Chondrocyte (in vitro differentiated cells): ENCODE measurements at regions not wholly inside any gene's neighbourhood (a gene's known extent, or its start where the extent isn't known, plus 50 kb on each side); places are given as distances from the start of the nearest gene placed in this dataset.

ENCODE experiments used
- DNase-seq: peaks from one replicate; pipeline ENCODE4 v3.0.0; 2021; ENCODE audit warnings: mixed read lengths, low spot score
- H3K27ac Mint-ChIP-seq: one replicate; pipeline ENCODE4 v1.8.0; 2021; ENCODE audit warnings: mild to moderate bottlenecking, moderate library complexity, mixed read lengths; ENCODE audit not compliant: unreplicated experiment
- H3K27me3 Mint-ChIP-seq: 2 replicates; pipeline ENCODE4 v1.8.0; 2021; ENCODE audit warnings: low read depth, mixed read lengths
- H3K36me3 Mint-ChIP-seq: 2 replicates; pipeline ENCODE4 v1.8.0; 2021; ENCODE audit warnings: low read depth, mixed read lengths
- H3K4me1 Mint-ChIP-seq: 2 replicates; pipeline ENCODE4 v1.8.0; 2021; ENCODE audit warnings: low read depth, mild to moderate bottlenecking, mixed read lengths
- H3K4me3 Mint-ChIP-seq: one replicate; pipeline ENCODE4 v1.8.0; 2021; ENCODE audit warnings: mild to moderate bottlenecking, moderate library complexity, mixed read lengths; ENCODE audit not compliant: unreplicated experiment
- H3K9me3 Mint-ChIP-seq: 2 replicates; pipeline ENCODE4 v1.8.0; 2021; ENCODE audit warnings: low read depth, mixed read lengths
- TF ChIP-seq, protein P1 (sequence below): fragments of 200-600 bp; sonication (generic); IDR thresholded peaks from 2 replicates; pipeline ENCODE4 v1.5.0; 2021; ENCODE audit warnings: antibody characterized with exemption, mild to moderate bottlenecking, moderate library complexity

DNA sequence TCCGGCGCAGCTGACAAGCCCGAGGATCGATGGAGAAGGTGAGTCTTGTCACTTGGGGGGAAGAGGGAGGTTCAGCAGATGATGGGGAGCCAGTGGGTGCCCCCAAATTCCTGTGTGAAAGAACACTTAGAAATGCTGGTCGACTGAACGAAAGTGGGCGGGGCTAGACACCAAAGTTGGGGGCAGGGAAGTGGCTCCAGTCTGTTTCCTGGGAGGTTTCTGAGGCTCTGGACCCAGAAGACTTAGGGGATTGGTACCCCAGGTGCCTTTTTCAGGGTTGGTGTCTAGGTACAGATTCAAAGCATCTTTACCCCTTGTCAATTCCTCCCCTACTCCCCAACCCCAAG is 278.6 kb downstream of the ZSWIM6 start:
- Mint-ChIP-seq H3K27me3 (no peaks in the 10 kb centered on the region), H3K36me3 (no peaks in the 10 kb centered on the region), H3K9me3 (no peaks in the 10 kb centered on the region), H3K4me3 (no peak overlapping the region), H3K4me1 (peaks cover 31% of the 10 kb centered on the region), H3K27ac (no peak overlapping the region)
- TF ChIP-seq, protein P1, sequence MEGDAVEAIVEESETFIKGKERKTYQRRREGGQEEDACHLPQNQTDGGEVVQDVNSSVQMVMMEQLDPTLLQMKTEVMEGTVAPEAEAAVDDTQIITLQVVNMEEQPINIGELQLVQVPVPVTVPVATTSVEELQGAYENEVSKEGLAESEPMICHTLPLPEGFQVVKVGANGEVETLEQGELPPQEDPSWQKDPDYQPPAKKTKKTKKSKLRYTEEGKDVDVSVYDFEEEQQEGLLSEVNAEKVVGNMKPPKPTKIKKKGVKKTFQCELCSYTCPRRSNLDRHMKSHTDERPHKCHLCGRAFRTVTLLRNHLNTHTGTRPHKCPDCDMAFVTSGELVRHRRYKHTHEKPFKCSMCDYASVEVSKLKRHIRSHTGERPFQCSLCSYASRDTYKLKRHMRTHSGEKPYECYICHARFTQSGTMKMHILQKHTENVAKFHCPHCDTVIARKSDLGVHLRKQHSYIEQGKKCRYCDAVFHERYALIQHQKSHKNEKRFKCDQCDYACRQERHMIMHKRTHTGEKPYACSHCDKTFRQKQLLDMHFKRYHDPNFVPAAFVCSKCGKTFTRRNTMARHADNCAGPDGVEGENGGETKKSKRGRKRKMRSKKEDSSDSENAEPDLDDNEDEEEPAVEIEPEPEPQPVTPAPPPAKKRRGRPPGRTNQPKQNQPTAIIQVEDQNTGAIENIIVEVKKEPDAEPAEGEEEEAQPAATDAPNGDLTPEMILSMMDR, result no peak
- DNase-seq, result no peak

DNA sequence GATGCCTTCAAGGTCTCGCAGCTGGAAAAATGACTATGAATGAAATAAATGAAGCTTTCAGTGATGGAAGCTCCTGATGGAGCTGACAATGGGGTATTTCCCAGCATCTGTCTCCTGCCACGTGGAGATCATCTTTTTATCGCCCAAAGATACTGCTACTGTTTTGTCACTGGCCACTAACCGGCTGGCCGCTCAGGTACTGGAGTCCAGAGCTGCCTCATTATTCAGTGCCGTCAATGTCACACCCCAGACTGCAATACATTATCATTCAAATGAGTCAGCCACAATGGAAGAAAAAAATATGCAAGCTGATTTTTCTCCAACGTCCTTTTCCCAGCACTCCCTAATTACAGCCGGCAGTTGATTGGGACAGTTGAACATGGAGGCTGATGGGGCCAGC is 280.4 kb downstream of the ZSWIM6 start:
- H3K4me1 Mint-ChIP-seq, result peaks cover 31% of the 10 kb centered on the region
- TF ChIP-seq, protein P1, result no peak
- DNase-seq, result no peak
- H3K4me3 Mint-ChIP-seq, result no peak overlapping the region
- H3K9me3 Mint-ChIP-seq, result no peaks in the 10 kb centered on the region
- H3K27ac Mint-ChIP-seq, result no peak overlapping the region
- no peaks in the 10 kb centered on the region for H3K27me3 Mint-ChIP-seq
- H3K36me3 Mint-ChIP-seq, result no peaks in the 10 kb centered on the region

DNA sequence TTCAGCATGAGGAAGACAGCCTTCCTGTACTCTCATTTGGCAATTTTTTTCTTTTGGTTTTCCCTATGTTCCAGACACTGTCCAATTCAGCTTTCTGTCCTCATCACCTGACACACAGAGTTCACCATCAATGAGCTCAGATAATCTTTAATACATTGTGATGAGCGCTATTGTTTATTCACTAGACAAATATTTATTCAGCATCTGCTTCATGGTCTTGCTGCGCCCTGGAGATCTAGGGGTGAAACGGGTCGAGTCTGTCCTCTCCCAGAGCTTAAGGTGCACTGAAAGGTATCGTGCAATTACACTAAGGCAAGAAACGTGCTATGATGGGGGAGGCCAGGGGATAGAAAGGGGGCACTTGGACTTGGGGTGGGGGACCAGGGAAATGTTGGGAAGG is 281.6 kb downstream of the ZSWIM6 start:
- Mint-ChIP-seq H3K27me3 (no peaks in the 10 kb centered on the region), H3K4me3 (no peak overlapping the region), H3K27ac (no peak overlapping the region), H3K4me1 (peaks cover 31% of the 10 kb centered on the region), H3K36me3 (no peaks in the 10 kb centered on the region), H3K9me3 (no peaks in the 10 kb centered on the region)
- DNase-seq, result no peak
- TF ChIP-seq, protein P1, result no peak

DNA sequence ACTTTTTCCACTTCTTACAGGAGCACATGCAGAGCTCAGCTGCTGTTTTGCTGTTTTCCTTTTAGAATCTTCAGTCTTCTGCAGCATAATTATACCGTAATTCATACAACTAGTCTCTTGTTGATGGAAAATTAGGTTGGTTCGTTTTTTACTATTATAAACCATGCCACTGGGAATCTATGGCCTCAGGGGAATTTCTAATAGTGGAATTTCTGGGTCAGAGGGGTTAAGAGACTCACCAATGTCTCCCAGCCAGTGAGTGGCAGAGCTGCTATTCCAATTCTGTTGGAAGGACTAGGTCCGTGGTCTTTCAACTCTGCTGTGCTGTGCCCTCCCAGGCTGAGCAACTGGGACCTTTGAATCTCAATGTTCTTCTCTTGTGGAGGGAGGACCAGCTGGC is 282.5 kb downstream of the ZSWIM6 start:
- no peak for DNase-seq
- H3K27me3 Mint-ChIP-seq, result no peaks in the 10 kb centered on the region
- H3K27ac Mint-ChIP-seq, result no peak overlapping the region
- no peak overlapping the region for H3K4me3 Mint-ChIP-seq
- TF ChIP-seq, protein P1, result no peak
- H3K9me3 Mint-ChIP-seq, result no peaks in the 10 kb centered on the region
- peaks cover 30% of the 10 kb centered on the region for H3K4me1 Mint-ChIP-seq
- peaks cover 2% of the 10 kb centered on the region for H3K36me3 Mint-ChIP-seq

DNA sequence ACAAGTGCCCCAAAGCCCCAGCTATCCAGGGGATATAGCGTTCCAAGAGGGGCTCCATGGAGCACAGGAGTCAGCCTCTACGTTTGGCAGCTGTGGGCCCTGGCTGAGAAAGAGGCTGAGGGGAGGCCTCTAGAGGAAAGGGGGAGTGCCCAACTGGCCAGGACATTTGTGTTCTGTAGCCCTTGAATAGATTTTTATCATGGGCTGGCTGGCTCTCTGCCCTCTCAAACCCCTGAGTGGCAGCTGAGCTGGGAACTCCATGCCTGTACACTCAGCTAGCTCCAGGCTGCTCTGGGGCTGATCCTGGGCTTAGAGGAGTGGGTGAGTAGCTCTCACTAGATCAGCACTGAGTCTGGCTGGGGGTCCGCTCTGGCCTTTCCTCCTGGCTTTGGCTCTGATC is 285.0 kb downstream of the ZSWIM6 start:
- Mint-ChIP-seq H3K27ac (no peak overlapping the region), H3K27me3 (no peaks in the 10 kb centered on the region), H3K9me3 (no peaks in the 10 kb centered on the region), H3K4me3 (no peak overlapping the region), H3K36me3 (peaks cover 2% of the 10 kb centered on the region), H3K4me1 (peaks cover 16% of the 10 kb centered on the region)
- DNase-seq, result no peak
- TF ChIP-seq, protein P1, result no peak
